ENCODE measurements at regions not wholly inside any gene's neighbourhood (a gene's known extent, or its start where the extent isn't known, plus 50 kb on each side); places are given as distances from the start of the nearest gene placed in this dataset.
"Not testable (repeated sequence)": the region's sequence is repeated elsewhere in the genome, so short reads cannot be mapped to it uniquely, and the experiment has no call there.

DNA sequence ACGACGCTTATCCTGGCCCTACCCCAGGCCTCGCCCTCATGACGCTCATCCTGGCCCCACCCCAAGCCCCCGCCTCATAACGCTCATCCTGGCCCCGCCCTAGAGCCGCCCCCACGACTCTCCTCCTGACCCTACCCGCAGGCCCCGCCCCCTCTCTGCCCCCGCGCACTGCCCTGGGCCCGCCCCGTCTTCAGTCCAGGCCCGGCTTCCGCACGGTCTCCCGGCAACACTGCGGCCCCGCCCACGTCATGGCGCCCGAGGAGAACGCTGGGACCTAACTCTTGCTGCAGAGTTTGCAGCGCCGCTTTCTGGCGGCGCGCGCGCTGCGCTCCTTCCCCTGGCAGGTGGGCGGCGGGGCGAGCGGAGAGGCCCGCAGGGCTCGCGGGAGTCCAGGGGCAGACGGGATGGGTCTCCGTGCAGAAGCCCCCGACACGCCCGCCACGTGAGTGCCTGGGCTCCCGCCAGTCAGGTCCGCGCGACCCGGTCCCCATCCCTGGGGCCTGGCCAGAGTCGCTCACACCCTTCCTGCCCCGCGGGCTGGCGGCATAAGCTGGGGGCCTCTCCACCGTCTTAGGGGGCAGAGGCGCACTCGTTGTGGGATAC is 52.5 kb upstream of the ROPN1B start:
- peak; percentile 89 for DNase-seq (ENCODE audit: low spot score)

DNA sequence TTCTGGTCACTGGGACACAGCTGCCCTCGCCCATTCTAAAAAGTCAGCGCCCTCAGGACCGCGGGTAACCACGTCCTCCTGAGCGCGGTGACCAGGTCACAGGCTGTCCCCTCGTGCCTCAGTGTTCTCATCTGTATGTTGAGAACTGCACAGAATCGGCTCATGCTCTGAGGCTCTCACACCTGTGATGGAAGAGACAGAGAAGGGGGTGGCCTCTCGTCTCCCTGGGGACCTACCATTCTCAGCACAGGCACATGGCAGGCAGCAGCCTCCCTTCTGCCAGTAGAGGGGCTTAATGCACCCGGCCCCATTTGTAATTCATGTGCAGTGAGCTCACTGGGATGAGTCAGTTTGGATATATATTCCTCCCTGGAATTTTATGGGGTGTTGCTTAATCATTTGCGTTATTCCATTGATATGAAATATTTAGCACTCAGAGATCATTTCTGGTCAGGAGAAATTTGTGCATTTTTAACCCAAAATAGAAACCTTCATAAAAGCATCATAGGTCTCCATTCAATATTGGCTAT is 51.9 kb upstream of the ROPN1B start:
- DNase-seq (ENCODE audit: low spot score) = peak; percentile 59

DNA sequence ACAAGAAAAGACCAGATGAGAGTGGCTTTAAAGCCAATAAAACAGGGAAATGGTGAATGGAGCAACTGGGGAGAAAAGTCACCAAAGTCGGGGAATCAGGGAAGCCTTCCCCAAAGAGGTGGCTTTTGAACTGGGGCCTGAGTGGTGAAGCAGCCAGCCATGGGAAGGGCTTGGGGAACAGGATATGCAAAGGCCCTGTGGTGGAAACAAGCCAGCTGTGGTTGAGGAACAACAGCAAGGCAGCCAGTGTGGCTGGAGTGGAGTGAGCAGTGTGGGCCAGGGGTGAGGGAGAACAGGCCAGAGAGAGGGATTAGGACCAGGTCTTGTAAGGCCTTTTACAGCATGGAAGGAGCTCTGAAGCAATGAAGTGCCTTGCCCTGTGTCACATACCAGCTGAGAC is 51.0 kb upstream of the ROPN1B start:
- DNase-seq (ENCODE audit: low spot score) = not testable (repeated sequence)

- DNase-seq (ENCODE audit: low spot score) = peak; percentile 50
These were observed 50.5 kb upstream of the ROPN1B start for GRCh38 chr3:125918451-125918850.

GRCh38 chr3:125918866-125919265 is 50.1 kb upstream of the ROPN1B start:
- DNase-seq (ENCODE audit: low spot score) = not testable (repeated sequence)

Measured in SW480 (cell line).